ENCODE measurements at regions not wholly inside any gene's neighbourhood (a gene's known extent, or its start where the extent isn't known, plus 50 kb on each side); places are given as distances from the start of the nearest gene placed in this dataset.

DNA sequence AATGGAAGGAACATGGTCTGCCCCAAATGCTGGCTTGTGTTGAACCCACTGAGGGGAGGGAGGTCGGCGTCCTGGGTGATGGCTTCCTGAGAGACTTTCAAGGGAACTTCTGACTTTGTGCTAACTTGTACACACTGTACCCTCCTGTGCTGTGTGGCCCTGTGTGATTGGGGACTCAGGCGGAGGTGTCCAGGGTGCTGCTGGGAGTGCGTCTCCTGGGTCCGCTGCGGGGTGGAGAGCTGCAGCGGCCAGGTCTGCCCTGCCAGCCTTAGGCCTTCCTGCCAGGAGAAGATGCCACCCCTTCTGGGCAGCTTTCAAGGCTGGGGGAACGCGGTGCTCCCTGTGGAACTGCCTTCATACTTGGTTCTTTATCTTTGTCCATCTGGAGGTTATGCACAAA lies 170.1 kb downstream of the URI1 start (continued):
- TF ChIP-seq, protein P1, sequence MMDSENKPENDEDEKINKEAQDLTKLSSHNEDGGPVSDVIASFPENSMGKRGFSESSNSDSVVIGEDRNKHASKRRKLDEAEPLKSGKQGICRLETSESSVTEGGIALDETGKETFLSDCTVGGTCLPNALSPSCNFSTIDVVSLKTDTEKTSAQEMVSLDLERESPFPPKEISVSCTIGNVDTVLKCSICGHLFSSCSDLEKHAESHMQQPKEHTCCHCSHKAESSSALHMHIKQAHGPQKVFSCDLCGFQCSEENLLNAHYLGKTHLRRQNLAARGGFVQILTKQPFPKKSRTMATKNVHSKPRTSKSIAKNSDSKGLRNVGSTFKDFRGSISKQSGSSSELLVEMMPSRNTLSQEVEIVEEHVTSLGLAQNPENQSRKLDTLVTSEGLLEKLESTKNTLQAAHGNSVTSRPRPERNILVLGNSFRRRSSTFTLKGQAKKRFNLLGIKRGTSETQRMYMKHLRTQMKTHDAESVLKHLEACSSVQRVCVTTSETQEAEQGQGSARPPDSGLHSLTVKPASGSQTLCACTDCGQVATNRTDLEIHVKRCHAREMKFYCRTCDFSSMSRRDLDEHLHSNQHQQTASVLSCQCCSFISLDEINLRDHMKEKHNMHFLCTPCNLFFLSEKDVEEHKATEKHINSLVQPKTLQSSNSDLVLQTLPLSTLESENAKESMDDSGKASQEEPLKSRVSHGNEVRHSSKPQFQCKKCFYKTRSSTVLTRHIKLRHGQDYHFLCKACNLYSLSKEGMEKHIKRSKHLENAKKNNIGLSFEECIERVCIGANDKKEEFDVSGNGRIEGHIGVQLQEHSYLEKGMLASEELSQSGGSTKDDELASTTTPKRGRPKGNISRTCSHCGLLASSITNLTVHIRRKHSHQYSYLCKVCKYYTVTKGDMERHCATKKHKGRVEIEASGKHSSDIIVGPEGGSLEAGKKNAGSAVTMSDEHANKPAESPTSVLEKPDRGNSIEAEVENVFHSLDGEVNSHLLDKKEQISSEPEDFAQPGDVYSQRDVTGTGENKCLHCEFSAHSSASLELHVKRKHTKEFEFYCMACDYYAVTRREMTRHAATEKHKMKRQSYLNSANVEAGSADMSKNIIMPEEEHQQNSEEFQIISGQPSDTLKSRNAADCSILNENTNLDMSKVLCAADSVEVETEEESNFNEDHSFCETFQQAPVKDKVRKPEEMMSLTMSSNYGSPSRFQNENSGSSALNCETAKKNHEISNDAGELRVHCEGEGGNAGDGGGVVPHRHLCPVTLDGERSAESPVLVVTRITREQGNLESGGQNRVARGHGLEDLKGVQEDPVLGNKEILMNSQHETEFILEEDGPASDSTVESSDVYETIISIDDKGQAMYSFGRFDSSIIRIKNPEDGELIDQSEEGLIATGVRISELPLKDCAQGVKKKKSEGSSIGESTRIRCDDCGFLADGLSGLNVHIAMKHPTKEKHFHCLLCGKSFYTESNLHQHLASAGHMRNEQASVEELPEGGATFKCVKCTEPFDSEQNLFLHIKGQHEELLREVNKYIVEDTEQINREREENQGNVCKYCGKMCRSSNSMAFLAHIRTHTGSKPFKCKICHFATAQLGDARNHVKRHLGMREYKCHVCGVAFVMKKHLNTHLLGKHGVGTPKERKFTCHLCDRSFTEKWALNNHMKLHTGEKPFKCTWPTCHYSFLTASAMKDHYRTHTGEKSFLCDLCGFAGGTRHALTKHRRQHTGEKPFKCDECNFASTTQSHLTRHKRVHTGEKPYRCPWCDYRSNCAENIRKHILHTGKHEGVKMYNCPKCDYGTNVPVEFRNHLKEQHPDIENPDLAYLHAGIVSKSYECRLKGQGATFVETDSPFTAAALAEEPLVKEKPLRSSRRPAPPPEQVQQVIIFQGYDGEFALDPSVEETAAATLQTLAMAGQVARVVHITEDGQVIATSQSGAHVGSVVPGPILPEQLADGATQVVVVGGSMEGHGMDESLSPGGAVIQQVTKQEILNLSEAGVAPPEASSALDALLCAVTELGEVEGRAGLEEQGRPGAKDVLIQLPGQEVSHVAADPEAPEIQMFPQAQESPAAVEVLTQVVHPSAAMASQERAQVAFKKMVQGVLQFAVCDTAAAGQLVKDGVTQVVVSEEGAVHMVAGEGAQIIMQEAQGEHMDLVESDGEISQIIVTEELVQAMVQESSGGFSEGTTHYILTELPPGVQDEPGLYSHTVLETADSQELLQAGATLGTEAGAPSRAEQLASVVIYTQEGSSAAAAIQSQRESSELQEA (IDR thresholded peaks at IDR 0.05; ENCODE audit: low read depth), result no peak
- no peak for TF ChIP-seq STAT5B (CRISPR knock-in tag; IDR thresholded peaks at IDR 0.05)
- TF ChIP-seq, protein P2, sequence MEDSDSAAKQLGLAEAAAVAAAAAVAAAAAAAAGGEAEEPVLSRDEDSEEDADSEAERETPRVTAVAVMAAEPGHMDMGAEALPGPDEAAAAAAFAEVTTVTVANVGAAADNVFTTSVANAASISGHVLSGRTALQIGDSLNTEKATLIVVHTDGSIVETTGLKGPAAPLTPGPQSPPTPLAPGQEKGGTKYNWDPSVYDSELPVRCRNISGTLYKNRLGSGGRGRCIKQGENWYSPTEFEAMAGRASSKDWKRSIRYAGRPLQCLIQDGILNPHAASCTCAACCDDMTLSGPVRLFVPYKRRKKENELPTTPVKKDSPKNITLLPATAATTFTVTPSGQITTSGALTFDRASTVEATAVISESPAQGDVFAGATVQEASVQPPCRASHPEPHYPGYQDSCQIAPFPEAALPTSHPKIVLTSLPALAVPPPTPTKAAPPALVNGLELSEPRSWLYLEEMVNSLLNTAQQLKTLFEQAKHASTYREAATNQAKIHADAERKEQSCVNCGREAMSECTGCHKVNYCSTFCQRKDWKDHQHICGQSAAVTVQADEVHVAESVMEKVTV (CRISPR knock-in tag; IDR thresholded peaks at IDR 0.05), result no peak
- TF ChIP-seq WHSC1 (IDR thresholded peaks at IDR 0.05; ENCODE audit: low read length), result no peak
- TF ChIP-seq RB1 (IDR thresholded peaks at IDR 0.05; ENCODE audit: low read depth), result no peak
- TF ChIP-seq FOXJ3 (CRISPR knock-in tag; IDR thresholded peaks at IDR 0.05), result no peak
- TF ChIP-seq EHMT2 (IDR thresholded peaks at IDR 0.05), result no peak
- no peak for TF ChIP-seq TGIF2 (CRISPR knock-in tag; IDR thresholded peaks at IDR 0.05)
- TF ChIP-seq, protein P3, sequence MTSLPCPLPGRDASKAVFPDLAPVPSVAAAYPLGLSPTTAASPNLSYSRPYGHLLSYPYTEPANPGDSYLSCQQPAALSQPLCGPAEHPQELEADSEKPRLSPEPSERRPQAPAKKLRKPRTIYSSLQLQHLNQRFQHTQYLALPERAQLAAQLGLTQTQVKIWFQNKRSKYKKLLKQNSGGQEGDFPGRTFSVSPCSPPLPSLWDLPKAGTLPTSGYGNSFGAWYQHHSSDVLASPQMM (CRISPR knock-in tag; IDR thresholded peaks at IDR 0.05), result no peak
- TF ChIP-seq FOXP1 (CRISPR knock-in tag; IDR thresholded peaks at IDR 0.05), result no peak

Measured in K562 (cell line).